MM.1S (cell line): ENCODE measurements at regions not wholly inside any gene's neighbourhood (a gene's known extent, or its start where the extent isn't known, plus 50 kb on each side); places are given as distances from the start of the nearest gene placed in this dataset.

Source experiments
- EZH2 ChIP-seq: fragments of 300-600 bp; sonication (generic); optimal IDR thresholded peaks from 2 replicates; pipeline ENCODE3; 2017; ENCODE audit warnings: low read depth, mild to moderate bottlenecking, antibody characterized with exemption, low read length, mixed read lengths
- TF ChIP-seq, protein P1 (sequence below): fragments of 300-600 bp; sonication (generic); IDR thresholded peaks from 2 replicates; pipeline ENCODE4 v1.5.1; 2016; ENCODE audit warnings: antibody characterized with exemption, low read length, mixed read lengths

DNA sequence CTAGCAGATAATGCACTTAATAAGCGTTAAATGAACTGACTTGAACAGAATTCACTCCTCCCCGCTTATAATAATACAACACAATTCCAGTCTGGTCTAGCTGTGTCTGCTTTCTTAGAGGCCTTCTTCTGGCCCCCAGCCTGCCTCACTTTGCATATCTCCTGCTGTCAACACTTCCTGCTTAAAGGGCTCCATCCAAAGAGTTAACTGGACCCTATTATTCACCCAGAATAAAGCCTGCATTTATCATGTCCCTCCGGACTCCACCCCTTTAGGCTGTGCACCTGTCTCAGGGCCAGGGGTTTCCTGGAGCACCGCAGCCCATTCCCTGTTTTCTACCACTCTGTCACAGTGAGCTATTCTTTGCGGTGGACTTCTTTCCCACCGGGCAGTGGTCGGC, 115.4 kb upstream of the FOXN2 start:
- no peak for TF ChIP-seq EZH2
- TF ChIP-seq, protein P1, sequence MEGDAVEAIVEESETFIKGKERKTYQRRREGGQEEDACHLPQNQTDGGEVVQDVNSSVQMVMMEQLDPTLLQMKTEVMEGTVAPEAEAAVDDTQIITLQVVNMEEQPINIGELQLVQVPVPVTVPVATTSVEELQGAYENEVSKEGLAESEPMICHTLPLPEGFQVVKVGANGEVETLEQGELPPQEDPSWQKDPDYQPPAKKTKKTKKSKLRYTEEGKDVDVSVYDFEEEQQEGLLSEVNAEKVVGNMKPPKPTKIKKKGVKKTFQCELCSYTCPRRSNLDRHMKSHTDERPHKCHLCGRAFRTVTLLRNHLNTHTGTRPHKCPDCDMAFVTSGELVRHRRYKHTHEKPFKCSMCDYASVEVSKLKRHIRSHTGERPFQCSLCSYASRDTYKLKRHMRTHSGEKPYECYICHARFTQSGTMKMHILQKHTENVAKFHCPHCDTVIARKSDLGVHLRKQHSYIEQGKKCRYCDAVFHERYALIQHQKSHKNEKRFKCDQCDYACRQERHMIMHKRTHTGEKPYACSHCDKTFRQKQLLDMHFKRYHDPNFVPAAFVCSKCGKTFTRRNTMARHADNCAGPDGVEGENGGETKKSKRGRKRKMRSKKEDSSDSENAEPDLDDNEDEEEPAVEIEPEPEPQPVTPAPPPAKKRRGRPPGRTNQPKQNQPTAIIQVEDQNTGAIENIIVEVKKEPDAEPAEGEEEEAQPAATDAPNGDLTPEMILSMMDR = no peak
